ENCODE measurements at regions not wholly inside any gene's neighbourhood (a gene's known extent, or its start where the extent isn't known, plus 50 kb on each side); places are given as distances from the start of the nearest gene placed in this dataset.
"Not testable (repeated sequence)": the region's sequence is repeated elsewhere in the genome, so short reads cannot be mapped to it uniquely, and the experiment has no call there.

DNA sequence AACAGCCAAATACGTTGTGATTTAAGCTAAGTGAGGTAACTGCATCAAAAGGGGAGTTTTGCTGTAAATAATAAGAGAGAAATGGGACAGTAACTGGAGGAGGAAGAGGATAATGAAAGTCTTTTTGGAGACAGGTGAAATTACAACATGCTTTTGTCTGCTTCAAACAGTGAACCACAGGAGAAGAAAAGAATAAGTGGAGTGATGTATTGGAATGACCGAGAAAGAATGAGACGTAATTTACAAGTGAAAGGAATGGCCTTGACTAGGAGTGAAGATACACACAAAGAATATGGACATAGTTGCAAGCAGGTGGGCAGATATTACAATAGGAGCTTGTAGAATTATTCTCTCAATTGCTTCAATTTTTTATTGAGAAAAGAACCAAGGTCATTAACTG is 550.8 kb downstream of the DIPK2A start:
- DNase-seq (ENCODE audit: low read depth, low spot score) = no peak

DNA sequence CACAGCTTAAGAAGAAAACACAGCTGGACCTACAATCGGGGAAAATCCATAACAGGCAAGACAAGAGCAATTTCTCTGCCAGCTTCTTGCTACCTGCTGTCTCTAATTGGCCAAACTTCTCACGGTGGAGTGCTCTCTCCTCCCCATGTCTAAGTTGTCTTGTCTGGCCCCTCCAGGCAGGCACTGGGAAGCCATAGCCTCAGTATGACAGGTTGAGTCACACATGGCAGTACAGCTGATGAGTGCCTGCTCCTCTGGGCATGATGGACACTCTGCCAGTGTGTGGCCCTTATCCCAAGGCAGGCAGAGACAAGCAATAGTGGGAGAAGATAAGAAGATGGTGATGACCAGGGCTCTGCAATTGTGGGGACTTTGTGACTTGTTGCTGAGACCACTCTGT is 551.8 kb downstream of the DIPK2A start:
- DNase-seq (ENCODE audit: low read depth, low spot score) = no peak

DNA sequence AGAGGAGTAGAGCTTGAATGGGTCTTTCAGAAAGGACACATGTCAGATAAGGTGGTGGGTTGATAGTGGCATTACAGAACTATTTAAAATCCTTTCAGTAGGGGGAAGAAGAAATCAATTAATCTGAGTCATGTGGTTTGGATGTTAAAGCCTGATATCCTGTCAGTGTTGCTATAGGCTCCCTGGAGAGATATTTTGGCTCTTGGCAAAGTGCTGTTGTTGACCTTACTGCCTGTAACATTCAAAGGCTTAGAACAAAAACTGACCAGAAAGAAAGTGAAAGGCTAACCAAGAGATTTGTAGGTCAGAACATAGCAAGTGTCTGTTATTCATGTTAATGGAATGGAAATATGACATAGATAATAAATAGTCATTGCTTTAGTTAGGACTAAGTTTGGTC is 552.9 kb downstream of the DIPK2A start:
- DNase-seq (ENCODE audit: low read depth, low spot score) = peak; percentile 5

DNA sequence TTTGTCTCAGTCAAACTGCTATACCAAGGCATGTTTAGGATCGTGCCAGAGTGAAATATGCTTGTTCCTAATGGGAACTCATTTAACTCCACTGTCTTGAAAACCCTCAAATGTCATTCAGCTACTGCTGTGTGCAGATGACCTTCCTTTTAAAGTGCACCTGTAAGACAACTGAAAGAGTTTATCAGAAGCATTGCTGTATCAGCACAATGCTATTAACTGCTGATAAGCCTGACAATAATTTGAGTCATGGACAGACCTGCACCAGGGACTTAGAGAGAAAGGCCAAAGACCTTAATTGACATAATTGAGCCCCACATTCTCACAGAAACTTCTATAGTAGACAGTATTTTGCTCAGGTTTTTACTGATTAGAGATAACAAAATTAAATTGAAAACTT is 557.9 kb downstream of the DIPK2A start:
- no peak for DNase-seq (ENCODE audit: low read depth, low spot score)

DNA sequence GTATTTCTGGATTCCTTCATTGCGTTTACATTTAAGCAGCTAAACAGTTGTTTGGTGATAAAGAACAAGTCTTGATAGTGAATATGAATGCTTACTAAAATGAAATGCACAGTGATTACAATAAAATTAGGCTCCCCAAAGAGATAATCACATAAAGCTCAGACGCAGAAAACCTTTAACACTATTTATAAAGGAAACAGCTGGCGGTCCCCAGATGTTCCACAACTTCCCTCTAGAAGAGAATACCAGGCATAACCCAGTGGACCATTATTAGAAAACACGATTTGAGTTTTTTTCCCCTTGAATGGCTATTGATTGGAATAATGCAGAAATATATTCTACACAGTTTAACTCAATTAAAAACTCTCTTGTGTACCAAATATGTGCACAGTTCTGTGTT is 573.2 kb downstream of the DIPK2A start:
- DNase-seq (ENCODE audit: low read depth, low spot score) = no peak

DNA sequence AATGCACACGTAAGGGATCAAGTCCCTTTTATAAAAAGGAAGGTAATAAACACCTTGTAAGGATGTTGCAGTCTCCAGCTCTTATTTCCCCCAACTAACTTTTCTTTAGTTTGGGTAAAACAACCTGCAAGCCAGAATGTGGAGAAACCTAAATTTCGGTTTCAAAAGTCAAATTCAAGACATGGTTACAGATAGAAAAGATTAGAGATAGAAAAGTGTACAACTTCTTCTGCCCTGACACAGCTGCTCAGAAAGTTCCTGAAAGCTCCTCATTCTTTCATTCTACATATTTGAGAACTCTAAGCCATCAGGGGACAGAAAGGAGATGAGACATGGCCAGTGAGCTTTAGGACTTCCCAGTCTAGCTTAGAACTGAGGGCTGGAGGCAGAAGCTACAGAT is 574.9 kb downstream of the DIPK2A start:
- DNase-seq (ENCODE audit: low read depth, low spot score) = no peak

DNA sequence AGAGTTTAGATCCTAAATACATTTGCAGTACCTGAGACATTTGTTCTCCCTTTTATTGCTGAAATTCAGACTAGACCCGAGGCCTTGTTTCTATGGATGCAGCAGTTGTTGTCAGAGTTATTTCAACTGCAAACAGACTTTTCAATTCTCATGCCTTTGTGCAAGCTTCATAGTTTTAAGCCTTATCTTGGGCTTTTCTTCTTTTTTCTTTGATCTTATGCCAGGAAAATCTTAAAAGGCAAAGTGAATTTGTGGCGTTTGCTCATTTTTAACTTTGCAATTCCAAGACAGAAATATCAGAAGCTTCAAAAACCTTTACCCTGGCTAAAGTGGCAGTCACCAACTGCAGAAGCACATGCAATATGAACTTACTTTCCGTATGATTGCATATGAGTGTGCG is 576.7 kb downstream of the DIPK2A start:
- peak; percentile 37 for DNase-seq (ENCODE audit: low read depth, low spot score)

DNA sequence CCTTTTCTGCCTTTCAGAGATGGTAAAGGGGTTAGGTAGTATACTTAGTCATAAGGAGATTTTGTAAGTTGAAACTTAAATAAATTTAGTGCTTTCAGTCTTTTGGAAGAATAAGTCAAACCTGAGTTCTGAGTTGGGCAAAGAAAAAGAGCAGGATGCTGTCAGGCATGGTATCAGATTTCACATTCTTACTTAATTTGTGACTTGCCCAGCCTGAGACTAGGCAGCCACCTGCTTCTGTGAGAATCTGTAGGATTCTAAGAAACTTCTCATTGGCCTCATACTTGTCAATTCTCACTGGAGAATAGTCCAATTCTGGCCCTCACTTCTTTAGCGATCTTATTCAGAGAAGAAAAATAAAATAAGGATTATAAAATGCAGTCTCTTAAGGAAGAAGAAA is 577.5 kb downstream of the DIPK2A start:
- peak; percentile 26 for DNase-seq (ENCODE audit: low read depth, low spot score)

DNA sequence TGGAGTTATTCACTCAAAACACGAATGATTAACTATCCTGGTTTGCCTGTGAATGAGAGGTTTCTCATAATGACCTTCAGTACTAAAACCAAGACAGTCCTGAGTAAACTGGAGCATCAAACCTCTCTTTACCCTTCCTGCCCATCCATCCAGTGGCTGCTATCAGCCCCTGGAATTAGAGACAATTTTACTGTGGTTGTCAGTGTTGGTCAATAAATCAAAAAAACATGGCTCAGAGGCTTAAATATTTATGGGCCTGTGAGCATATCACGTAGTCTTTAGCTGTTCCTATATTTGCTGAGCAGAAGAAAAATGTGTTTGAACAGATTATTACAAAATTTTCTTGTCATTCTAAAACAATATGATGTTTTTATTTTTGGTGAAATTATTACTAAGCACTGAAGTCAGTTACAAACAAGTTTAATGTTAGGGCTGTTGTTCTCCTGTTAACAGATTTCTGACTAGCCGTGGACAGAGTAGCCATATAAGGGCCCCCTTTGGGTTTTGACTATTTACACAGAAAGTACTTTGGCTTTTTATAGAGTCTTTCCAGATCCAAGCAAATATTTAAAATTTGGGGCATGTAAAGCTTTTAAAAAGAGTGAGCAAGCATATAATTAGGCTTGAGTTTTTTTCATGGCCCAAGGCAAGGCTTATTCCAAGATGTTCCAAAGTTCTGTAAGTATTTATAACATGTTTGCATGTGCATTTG is 580.9 kb downstream of the DIPK2A start:
- DNase-seq (ENCODE audit: low read depth, low spot score) = no peak

DNA sequence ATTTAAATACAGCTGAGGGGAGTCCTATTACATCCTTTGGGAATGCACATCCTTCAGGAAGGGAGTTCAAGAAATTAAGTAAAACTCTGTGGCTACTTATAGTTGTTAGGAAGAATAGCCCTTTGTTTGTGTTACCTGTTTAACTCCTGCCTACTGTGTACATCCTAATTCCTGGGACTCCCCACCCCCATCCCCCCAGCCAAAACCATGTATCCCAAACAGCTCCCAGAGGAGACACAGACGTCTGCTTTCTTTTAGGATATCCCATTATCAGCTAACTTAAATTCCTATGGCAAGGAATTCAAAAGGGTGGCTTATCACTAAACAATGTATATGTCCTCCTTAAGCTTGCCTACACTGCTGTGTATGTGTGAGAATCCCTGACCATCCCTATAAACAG is 581.7 kb downstream of the DIPK2A start:
- DNase-seq (ENCODE audit: low read depth, low spot score) = no peak

DNA sequence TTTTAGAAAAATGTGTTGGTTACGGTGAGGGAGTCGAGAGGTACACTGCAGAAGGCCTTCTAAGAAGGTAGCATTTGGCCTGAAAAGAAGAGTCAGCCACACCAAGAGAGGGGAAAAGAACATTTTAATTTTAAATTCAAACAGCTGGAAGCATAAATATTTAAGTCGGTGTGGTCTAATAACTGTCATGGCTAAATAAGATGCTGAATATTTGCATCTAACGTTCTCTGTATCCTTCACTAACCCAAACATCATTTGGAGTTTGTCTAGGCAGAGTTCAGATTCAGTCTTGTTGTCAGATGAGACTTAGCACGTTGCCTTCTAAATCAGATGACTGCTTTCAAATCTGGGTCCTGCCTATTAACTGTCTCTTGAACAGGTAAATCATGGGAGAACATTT is 583.3 kb downstream of the DIPK2A start:
- no peak for DNase-seq (ENCODE audit: low read depth, low spot score)

DNA sequence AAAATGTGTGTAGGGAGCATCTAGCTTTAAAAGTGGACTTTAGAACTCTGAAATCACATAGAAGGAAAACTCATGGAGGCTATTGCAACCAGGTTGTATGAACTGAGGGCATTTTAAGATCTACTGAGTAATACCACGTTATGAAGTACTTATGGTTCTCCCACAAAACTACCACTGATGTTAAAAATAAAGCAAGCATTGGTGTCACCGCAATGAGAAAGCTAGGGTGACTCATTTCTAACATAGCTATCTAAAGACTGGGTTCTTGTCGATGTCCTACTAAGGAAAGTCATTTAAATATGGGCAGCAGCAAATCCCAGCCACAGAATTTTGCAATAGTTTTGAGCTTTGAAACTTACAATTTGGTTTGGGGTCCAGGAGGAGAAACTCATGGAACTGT is 584.8 kb downstream of the DIPK2A start:
- peak; percentile 33 for DNase-seq (ENCODE audit: low read depth, low spot score)

DNA sequence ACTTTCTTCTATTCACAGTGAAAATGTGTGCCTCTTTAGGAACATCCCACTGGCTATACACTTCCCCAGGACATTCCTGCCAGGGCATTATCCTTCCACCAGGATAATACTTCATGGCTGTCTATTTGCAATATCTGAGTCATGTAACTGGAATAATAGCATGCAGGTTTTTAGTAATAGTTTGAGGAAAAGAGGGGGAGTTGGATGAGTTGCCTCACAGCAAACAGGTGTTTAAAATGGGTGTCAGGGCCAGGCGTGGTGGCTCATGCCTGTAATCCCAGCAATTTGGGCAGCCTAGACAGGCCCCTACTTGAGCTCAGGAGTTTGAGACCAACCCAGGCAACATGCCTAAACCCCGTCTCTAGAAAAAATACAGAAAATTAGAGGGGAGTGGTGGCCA is 585.9 kb downstream of the DIPK2A start:
- peak; percentile 3 for DNase-seq (ENCODE audit: low read depth, low spot score)

DNA sequence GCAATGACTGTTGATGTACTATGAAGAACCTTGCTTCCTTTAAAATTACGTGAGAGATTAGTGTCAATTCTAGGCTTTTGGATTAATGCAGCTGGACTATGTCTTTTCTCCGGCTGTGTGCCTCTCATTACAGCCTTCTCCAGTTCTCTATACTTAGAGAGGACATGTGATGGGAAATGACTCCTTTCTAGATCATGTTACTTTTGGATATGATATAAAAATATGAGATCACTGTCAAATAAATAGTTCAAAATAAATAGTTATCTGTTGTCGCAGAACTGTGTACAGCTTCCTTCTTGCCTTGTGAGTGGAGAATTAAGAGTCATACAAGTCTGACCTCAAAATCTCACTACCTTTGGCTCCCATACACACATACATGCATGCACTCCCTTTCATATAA is 592.4 kb downstream of the DIPK2A start:
- DNase-seq (ENCODE audit: low read depth, low spot score) = no peak

DNA sequence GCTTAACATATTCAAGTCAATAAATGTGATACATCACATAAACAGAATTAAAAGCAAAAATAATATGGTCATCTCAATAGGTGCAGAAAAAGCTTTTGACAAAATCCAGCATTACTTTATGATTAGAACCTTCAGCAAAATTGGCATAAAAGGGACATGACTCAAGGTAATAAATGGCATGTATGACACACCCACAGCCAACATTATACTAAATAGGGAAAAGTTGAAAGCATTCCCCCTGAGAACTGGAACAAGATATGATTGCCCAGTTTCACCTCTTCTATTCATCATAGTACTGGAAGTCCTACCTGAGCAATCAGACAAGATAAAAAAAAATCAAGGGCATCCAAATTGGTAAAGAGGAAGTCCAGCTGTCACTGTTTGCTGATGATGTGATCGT is 594.7 kb downstream of the DIPK2A start:
- DNase-seq (ENCODE audit: low read depth, low spot score) = no peak

DNA sequence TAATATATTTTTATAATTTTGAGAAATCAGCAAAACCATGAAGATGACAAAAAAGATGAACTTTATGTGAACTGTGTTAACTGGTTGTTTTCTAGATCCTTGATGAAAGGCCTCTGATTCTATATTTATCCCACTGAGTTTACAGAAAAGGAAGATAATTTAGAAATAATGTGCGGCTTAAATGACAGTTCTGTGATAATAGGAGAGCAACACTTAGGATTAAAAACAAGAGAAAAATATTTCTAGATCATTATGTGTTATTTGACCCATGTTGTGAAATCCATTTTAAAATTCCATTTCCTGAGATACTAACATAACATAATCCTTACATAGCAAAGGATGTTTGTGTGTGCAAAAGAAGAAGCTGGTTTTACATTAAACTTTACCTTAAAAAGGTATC is 598.0 kb downstream of the DIPK2A start:
- no peak for DNase-seq (ENCODE audit: low read depth, low spot score)

DNA sequence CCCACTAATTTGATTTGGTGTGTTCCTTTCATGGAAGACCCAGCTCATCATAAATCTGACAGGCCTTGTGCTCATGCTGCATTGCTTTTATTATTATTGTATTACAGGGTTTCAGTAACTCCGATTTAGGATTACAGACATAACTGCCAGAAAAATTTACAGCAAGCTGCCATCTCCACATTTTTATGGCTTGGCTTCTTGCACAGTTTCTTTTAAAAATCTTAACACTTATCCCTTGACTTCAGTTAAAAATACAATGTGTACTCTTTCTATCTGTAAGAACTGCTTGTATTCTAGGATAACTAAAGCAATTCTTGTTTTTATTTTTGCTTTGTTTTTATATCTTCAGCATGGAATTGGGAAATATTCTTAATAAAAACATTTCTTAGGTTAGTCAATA is 612.2 kb downstream of the DIPK2A start:
- no peak for DNase-seq (ENCODE audit: low read depth, low spot score)

DNA sequence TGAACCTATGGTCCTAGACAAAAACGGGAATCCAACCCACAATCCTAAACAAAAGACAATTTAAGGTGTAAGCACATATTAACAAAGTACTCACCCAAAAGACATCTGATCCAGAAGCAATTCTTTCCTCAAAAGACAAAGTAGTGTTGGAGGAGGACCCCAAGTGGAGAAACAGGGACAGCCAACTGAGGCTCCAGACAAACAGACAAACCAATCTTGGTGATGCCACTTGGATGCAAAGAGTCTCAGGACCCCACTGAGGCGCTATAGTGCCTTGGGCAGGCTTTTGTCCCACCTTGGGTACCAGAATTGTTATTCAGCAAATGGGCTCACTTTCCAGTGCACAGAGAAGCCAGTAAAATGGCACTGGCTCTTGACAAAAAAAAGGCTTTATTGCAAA is 613.8 kb downstream of the DIPK2A start:
- DNase-seq (ENCODE audit: low read depth, low spot score) = no peak

DNA sequence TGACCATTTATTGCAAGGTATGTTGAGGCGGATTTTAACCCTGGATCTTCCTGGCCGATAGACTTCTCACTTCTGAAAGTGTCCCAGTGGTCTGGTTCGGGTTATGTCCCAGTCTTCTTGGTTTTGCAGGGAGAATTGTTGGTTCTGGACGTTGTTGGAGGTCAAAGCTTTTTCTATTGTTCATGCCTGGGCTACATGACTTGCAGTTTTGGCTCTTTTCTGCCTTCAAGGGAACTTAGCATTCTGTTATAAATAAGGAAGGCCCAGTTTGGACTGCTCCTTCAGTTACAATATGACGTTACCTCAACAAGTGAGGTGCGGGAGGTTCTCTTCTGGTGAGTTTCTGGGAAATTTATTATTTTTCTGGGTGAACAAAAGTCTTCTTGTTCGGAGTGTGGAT is 614.3 kb downstream of the DIPK2A start:
- no peak for DNase-seq (ENCODE audit: low read depth, low spot score)

DNA sequence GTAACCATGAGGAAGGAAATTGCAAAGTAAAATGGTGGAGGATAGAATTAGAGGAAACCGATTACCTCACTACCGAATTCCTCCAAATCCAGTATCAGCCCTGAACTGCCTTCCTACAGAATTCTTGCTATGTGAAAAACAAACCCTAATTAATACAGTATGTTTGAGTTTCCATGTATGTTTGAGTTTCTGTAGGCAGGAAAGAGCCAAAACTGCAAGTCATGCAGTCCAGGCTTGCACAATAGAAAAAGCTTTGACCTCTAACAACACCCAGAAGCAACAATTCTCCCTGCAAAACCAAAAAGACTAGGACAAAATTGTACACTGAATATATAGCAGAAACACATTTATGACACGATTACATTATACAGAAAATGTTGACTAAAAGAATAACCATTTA is 614.8 kb downstream of the DIPK2A start:
- no peak for DNase-seq (ENCODE audit: low read depth, low spot score)

DNA sequence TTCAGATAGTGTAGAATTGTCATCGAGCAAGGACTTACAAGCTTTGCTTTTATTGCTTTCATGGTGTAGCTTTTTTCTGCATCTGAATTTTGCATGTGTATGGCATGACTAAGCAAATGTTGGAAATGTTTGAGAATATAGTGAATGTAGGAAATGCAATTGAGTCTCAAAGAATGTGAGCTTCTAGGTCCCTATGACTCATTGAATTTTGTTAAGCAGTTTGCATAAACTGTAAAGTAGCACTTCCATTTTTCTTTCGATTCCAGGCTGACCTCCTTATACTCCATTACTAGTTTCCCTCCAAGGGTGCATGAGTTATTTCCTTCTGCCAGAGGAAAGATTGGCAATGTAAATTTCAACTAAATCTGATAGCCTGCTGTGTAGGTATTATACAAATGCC is 619.2 kb downstream of the DIPK2A start:
- DNase-seq (ENCODE audit: low read depth, low spot score) = peak; percentile 73

DNA sequence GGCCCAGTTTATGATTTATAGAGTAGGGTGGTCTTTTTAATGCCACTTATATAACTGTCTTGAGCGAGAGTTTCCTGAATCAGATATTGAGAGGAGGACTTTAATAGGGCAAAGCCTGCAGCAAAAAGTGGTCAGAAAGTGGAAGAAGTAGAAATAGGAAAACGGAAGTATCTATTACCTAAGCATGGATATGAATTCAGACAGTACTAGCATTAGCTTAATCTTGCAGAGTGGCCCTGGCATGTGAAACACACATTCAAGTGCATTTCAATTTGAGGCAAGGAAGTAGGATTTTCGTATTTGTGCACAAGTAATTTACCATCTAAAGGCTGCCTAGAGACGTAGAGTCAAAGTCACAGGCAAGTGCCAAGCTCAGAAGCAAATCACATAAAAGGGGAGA is 622.3 kb downstream of the DIPK2A start:
- no peak for DNase-seq (ENCODE audit: low read depth, low spot score)

DNA sequence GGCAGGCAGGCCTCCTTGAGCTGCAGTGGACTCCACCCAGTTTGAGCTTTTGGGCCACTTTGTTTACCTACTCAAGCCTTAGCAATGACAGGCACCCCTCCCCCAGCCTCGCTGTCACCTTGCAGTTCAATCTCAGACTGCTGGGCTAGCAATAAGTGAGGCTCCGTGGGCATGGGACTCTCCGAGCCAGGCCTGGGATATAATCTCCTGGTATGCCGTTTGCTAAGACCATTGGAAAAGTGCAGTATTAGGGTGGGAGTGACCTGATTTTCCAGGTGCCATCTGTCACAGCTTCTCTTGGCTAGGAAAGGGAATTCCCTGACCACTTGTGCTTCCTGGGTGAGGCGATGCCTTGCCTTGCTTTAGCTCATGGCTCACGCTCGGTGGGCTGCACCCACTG is 648.6 kb downstream of the DIPK2A start:
- not testable (repeated sequence) for DNase-seq (ENCODE audit: low read depth, low spot score)

DNA sequence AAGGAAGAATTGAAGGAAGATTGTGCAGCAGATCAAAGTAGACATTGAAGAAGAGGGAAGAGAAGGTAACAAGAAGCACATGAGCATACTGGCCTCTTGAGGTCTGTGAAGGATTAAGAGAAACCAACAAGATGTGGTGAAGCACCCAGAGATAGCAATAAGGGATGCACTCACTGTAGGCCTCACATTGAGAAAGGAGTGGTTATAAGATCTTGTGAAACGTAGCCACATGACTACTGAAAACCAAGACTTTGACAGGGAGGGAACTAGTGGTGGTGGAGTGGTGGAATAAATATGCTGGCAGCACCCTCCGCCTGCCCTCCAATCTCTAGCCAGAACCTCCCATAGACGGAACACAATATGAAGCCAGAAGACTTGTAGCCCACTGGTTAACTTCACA is 651.2 kb downstream of the DIPK2A start:
- no peak for DNase-seq (ENCODE audit: low read depth, low spot score)
